ENCODE measurements at regions not wholly inside any gene's neighbourhood (a gene's known extent, or its start where the extent isn't known, plus 50 kb on each side); places are given as distances from the start of the nearest gene placed in this dataset.

DNA sequence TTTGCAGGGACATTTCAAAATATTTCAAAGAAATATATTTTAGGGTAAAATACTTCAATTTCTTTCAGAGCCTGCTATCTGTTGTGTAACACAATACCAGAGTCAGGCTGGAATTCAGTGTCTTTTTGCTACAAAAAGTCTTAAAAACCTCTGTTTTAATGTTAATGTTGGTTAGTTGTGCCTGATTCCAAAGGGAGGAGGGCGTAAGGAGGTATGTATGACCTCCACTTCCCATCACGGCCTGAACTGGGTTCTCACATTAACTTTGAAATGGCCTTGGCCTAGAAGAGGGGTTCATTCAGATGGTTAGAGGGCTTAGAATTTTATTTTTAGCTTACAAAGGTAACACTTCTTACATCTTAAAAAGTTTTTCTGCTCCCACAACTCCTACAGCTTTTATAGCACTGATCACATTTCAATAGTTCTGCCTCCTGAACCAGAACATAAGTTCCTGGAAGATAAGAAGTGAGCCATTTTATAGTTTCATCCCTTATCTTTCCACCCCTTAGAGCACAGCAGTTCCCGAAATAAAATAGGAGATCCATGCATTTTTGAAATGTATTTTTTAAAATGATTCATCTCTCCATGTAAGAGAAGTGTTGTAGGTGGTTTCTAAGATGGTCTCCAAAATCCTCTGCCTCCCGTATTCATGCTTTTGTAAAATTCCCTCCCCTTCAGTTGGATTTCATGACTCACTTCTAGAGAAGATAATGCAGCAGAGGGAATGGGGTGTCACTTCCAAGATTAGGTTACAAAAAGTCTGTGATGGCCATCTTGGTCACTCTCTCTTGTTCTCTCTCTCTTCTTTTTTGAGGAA is 543.1 kb upstream of the NECTIN3 start:
- intact Hi-C loops (cut with DNase I): no loop called here
- no peaks in the 10 kb centered on the region for H3K27me3 ChIP-seq
- H3K4me3 ChIP-seq: no peak overlapping the region
- TF ChIP-seq, protein P1, sequence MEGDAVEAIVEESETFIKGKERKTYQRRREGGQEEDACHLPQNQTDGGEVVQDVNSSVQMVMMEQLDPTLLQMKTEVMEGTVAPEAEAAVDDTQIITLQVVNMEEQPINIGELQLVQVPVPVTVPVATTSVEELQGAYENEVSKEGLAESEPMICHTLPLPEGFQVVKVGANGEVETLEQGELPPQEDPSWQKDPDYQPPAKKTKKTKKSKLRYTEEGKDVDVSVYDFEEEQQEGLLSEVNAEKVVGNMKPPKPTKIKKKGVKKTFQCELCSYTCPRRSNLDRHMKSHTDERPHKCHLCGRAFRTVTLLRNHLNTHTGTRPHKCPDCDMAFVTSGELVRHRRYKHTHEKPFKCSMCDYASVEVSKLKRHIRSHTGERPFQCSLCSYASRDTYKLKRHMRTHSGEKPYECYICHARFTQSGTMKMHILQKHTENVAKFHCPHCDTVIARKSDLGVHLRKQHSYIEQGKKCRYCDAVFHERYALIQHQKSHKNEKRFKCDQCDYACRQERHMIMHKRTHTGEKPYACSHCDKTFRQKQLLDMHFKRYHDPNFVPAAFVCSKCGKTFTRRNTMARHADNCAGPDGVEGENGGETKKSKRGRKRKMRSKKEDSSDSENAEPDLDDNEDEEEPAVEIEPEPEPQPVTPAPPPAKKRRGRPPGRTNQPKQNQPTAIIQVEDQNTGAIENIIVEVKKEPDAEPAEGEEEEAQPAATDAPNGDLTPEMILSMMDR (IDR thresholded peaks at IDR 0.05): no peak
- H3K36me3 ChIP-seq: no peaks in the 10 kb centered on the region
- no peak overlapping the region for H3K27ac ChIP-seq
- H3K4me1 ChIP-seq: no peaks in the 10 kb centered on the region
- no peak for DNase-seq
- H3K9me3 ChIP-seq: no peaks in the 10 kb centered on the region
- ATAC-seq: no peak

- DNase-seq (no peak), ATAC-seq (no peak)
- H3K9me3 ChIP-seq: no peaks in the 10 kb centered on the region
- H3K27ac ChIP-seq: no peak overlapping the region
- no peaks in the 10 kb centered on the region for H3K36me3 ChIP-seq
- no peaks in the 10 kb centered on the region for H3K27me3 ChIP-seq
- H3K4me1 ChIP-seq: no peaks in the 10 kb centered on the region
- intact Hi-C loops (cut with DNase I): no loop called here
- H3K4me3 ChIP-seq: no peak overlapping the region
- TF ChIP-seq, protein P1 (IDR thresholded peaks at IDR 0.05): no peak
Observed at GRCh38 chr3:110530902-110531301, 540.7 kb upstream of the NECTIN3 start.

GRCh38 chr3:110533089-110533488 is 538.5 kb upstream of the NECTIN3 start:
- no peaks in the 10 kb centered on the region for H3K4me1 ChIP-seq
- H3K36me3 ChIP-seq: no peaks in the 10 kb centered on the region
- H3K4me3 ChIP-seq: no peak overlapping the region
- TF ChIP-seq, protein P1 (IDR thresholded peaks at IDR 0.05): no peak
- intact Hi-C loops (cut with DNase I): no loop called here
- no peak for ATAC-seq
- no peak for DNase-seq
- no peaks in the 10 kb centered on the region for H3K27me3 ChIP-seq
- H3K9me3 ChIP-seq: no peaks in the 10 kb centered on the region
- H3K27ac ChIP-seq: no peak overlapping the region

DNA sequence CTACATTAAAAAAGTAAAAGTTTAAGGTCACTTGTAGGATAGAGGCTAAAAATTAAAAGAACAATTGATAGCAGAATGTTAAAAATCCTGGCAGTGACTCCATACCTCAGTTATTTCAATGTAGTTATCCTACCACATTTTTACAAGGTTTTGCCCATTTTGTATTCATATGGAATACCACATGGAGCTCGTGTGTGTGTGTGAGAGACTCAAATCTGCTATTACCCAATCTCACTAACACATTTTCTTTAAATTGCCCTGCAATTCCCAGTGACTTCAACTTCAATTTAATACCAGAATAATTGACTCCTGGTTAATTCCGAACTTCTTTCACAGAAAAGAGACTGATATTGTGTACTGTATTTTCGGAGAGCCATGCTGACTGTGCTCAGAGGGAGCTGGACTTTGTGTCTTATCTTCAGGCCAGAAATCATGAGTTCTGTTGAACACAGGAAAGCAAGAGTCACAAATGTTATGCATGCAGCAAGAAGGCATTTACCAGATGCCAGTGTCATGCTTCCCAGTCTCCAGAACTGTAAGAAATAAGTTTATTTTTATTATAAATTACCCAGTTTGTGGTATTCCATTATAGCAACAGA is 529.0 kb upstream of the NECTIN3 start:
- Histone ChIP-seq H3K4me3 (no peak overlapping the region), H3K27ac (no peak overlapping the region), H3K4me1 (no peaks in the 10 kb centered on the region), H3K9me3 (no peaks in the 10 kb centered on the region), H3K36me3 (no peaks in the 10 kb centered on the region), H3K27me3 (no peaks in the 10 kb centered on the region)
- no peak for DNase-seq
- TF ChIP-seq, protein P1 (IDR thresholded peaks at IDR 0.05): no peak
- ATAC-seq: no peak
- intact Hi-C loops (cut with DNase I): no loop called here

- Histone ChIP-seq H3K27ac (no peak overlapping the region), H3K4me1 (no peaks in the 10 kb centered on the region), H3K27me3 (no peaks in the 10 kb centered on the region), H3K9me3 (no peaks in the 10 kb centered on the region), H3K36me3 (no peaks in the 10 kb centered on the region), H3K4me3 (no peak overlapping the region)
- intact Hi-C loops (cut with DNase I): no loop called here
- DNase-seq (no peak), ATAC-seq (no peak)
- TF ChIP-seq, protein P1 (IDR thresholded peaks at IDR 0.05): no peak
Observed at GRCh38 chr3:110544730-110545129, 526.9 kb upstream of the NECTIN3 start.

Measured in upper lobe of right lung (tissue), 1 donor.